ENCODE measurements at regions not wholly inside any gene's neighbourhood (a gene's known extent, or its start where the extent isn't known, plus 50 kb on each side); places are given as distances from the start of the nearest gene placed in this dataset.

- H3K4me1 ChIP-seq, result no peaks in the 10 kb centered on the region
- no peak for DNase-seq
- WGBS, 2 donors (ENCODE audit: low coverage in 1 of 2), result 77 to 78% methylated on average over 1 of the region's 1 CpG
- H3K27ac ChIP-seq, result no peak overlapping the region
- no peak for TF ChIP-seq EP300 (IDR thresholded peaks at IDR 0.05; ENCODE audit: low read depth)
- in situ Hi-C loops (cut with MboI; ENCODE audit: low pct_ligation_motif_present in 1 of 4, low pct_unique_long_range_greater_than_20kb in 1 of 4, low sequenced_read_pairs in 3 of 4), result no loop called here
- no peaks in the 10 kb centered on the region for H3K9me3 ChIP-seq
- H3K36me3 ChIP-seq, result no peaks in the 10 kb centered on the region
- H3K27me3 ChIP-seq, result no peaks in the 10 kb centered on the region
- intact Hi-C loops (cut with DNase I; ENCODE audit: low total_unique reads), result no loop called here
- H3K4me3 ChIP-seq, result no peak overlapping the region
These were observed 664.0 kb downstream of the TLE4 start for GRCh38 chr9:80235752-80236151.

GRCh38 chr9:80233906-80234305, 662.1 kb downstream of the TLE4 start:
- no peak for DNase-seq
- Histone ChIP-seq H3K36me3 (no peaks in the 10 kb centered on the region), H3K9me3 (no peaks in the 10 kb centered on the region), H3K4me1 (no peaks in the 10 kb centered on the region), H3K27ac (no peak overlapping the region), H3K4me3 (no peak overlapping the region), H3K27me3 (no peaks in the 10 kb centered on the region)
- WGBS, 2 donors (ENCODE audit: low coverage in 1 of 2), result 36 to 55% methylated on average over 1 to 2 of the region's 2 CpGs
- intact Hi-C loops (cut with DNase I; ENCODE audit: low total_unique reads) (no loop called here), in situ Hi-C loops (cut with MboI; ENCODE audit: low pct_ligation_motif_present in 1 of 4, low pct_unique_long_range_greater_than_20kb in 1 of 4, low sequenced_read_pairs in 3 of 4) (no loop called here)
- TF ChIP-seq POLR2A (IDR thresholded peaks at IDR 0.05) (no peak), CTCF (IDR thresholded peaks at IDR 0.05) (no peak), POLR2AphosphoS5 (IDR thresholded peaks at IDR 0.05) (no peak), EP300 (IDR thresholded peaks at IDR 0.05; ENCODE audit: low read depth) (no peak)

DNA sequence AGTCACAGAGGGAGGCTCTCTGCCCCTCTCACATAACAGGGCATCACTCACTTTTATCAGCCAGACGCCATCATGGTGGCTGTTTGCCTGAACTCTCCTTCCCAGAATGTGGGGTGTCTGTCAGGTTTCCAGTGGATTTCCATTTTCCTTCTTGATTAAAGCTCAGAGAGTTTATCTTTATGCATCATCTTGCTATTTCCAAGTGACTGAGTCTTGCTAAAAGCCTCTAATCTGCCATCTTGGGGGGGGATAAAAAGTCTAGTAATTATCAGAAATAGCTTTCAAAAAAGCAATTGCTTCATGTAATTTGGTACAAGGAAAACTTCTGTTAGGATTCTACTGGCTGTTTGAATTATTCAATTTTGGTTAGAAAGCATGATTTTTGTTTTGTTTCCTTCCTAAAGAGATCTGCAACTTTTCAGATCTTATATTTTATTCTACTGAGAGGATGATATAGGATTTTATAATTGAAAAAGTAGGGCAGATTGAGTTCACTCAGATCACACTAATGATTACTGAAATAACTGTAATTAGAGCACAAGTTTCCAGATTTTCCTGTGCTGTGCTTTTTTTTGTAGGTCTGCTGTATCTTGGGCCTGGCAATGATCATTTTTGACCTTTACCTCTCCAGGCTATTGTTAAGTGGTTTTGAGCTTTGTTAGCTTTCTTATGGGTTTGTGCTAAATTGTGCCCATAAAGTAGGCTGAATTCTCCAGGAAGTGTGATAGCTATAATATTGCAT, 661.5 kb downstream of the TLE4 start:
- no peak overlapping the region for H3K4me3 ChIP-seq
- intact Hi-C loops (cut with DNase I; ENCODE audit: low total_unique reads), result no loop called here
- no peak for DNase-seq
- H3K4me1 ChIP-seq, result no peaks in the 10 kb centered on the region
- H3K9me3 ChIP-seq, result no peaks in the 10 kb centered on the region
- TF ChIP-seq POLR2AphosphoS5 (IDR thresholded peaks at IDR 0.05) (no peak), POLR2A (IDR thresholded peaks at IDR 0.05) (no peak), CTCF (IDR thresholded peaks at IDR 0.05) (no peak), EP300 (IDR thresholded peaks at IDR 0.05; ENCODE audit: low read depth) (no peak)
- no peaks in the 10 kb centered on the region for H3K36me3 ChIP-seq
- in situ Hi-C loops (cut with MboI; ENCODE audit: low pct_ligation_motif_present in 1 of 4, low pct_unique_long_range_greater_than_20kb in 1 of 4, low sequenced_read_pairs in 3 of 4), result no loop called here
- WGBS, 2 donors (ENCODE audit: low coverage in 1 of 2), result 91% methylated on average over 1 of the region's 1 CpG; no CpG with 5 or more reads in 1 of the 2 donors
- H3K27me3 ChIP-seq, result no peaks in the 10 kb centered on the region
- H3K27ac ChIP-seq, result no peak overlapping the region

DNA sequence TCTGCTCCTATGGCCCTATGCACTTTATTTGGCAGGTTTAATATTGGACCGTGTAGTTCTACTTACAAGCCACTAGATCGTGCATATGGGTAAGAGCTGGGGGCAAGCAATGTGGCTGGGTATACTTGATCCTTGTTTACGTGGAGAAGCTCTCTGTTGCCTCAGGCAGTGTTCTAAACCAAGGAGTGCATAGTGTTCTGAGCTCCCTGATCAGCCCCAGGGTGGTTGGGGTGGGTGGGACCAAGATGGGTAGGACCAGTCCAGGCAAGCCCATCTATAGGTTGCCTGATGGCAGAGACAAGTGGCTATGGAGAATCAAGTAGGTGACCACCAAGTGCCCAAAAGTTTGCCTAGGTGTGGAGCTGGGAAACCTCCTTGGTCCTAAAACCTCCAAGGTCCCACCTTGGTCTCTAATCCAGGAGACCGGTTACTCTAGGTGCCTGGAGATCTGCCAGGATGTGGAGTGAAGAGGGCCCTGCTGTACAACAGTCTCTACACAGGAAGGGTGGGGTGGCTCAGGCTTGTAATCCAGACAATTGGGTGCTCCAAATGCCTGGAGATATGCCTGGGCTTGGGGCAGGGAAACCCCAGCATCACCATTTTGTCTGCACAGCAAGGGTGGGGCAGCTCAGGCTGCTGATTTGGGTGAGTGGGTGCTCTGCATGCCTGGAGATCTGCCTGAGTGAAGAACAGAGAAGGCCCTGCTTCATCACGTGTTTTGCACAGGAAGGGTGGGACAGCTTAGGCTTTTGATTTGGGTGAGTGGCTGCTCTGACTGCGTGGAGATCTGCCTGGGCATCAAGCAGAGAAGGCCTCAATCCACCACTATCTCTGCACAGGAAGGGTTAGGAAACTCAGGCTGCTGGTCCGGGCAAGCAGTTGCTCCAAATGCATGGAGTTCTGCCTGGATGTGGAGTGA, 659.8 kb downstream of the TLE4 start:
- intact Hi-C loops (cut with DNase I; ENCODE audit: low total_unique reads) (no loop called here), in situ Hi-C loops (cut with MboI; ENCODE audit: low pct_ligation_motif_present in 1 of 4, low pct_unique_long_range_greater_than_20kb in 1 of 4, low sequenced_read_pairs in 3 of 4) (no loop called here)
- TF ChIP-seq POLR2AphosphoS5 (IDR thresholded peaks at IDR 0.05) (no peak), CTCF (IDR thresholded peaks at IDR 0.05) (no peak), EP300 (IDR thresholded peaks at IDR 0.05; ENCODE audit: low read depth) (no peak), POLR2A (IDR thresholded peaks at IDR 0.05) (no peak)
- DNase-seq, result no peak
- no peak overlapping the region for H3K4me3 ChIP-seq
- H3K27me3 ChIP-seq, result no peaks in the 10 kb centered on the region
- H3K27ac ChIP-seq, result no peak overlapping the region
- WGBS, 2 donors (ENCODE audit: low coverage in 1 of 2), result 77 to 81% methylated on average over 3 to 7 of the region's 7 CpGs
- no peaks in the 10 kb centered on the region for H3K4me1 ChIP-seq
- no peaks in the 10 kb centered on the region for H3K36me3 ChIP-seq
- no peaks in the 10 kb centered on the region for H3K9me3 ChIP-seq

Measured in transverse colon (tissue), 4 donors.